ENCODE measurements at regions not wholly inside any gene's neighbourhood (a gene's known extent, or its start where the extent isn't known, plus 50 kb on each side); places are given as distances from the start of the nearest gene placed in this dataset.

GRCh38 chr5:79853028-79853427 lies 138.0 kb downstream of the MTX3 start:
- Histone ChIP-seq H3K4me1 (ENCODE audit: control insufficient read depth in 1 of 2, extremely low read depth in 1 of 2, insufficient read depth in 2 of 2, low read length in 2 of 2) (peaks cover 0 to 3% of the 10 kb centered on the region in 2 experiments), H3K9me3 (no peaks in the 10 kb centered on the region), H3K4me3 (ENCODE audit: control insufficient read depth in 1 of 2, extremely low read depth in 1 of 2, low read length in 1 of 2) (no peak overlapping the region), H3K27ac (ENCODE audit: low read length) (no peak overlapping the region), H3K27me3 (replicated peaks in 1 of 2; ENCODE audit: control insufficient read depth in 2 of 2, extremely low read depth in 1 of 2, insufficient read depth in 2 of 2, low read length in 1 of 2) (peaks cover 0 to 22% of the 10 kb centered on the region in 2 experiments), H3K36me3 (ENCODE audit: control insufficient read depth in 2 of 2, extremely low read depth in 1 of 2, insufficient read depth in 1 of 2, low read length in 1 of 2) (no peaks in the 10 kb centered on the region)
- DNase-seq (no peak), ATAC-seq (replicated peaks in 1 of 4) (no peak)
- H3K9me3 Mint-ChIP-seq = no peaks in the 10 kb centered on the region
- WGBS (ENCODE audit: insufficient coverage) = no CpG with 5 or more reads among the region's 3 CpGs
- no peak overlapping the region for H3K4me3 Mint-ChIP-seq
- H3K27me3 Mint-ChIP-seq = peaks cover 6 to 15% of the 10 kb centered on the region in 2 donors
- CTCF ChIA-PET = no interaction called here
- no peak overlapping the region for H3K27ac Mint-ChIP-seq
- POLR2A ChIA-PET = no interaction called here
- H3K4me1 Mint-ChIP-seq = peaks cover 0 to 2% (median 0%) of the 10 kb centered on the region in 3 donors
- H3K36me3 Mint-ChIP-seq = no peaks in the 10 kb centered on the region

GRCh38 chr5:79851391-79851863 lies 139.6 kb downstream of the MTX3 start:
- Histone ChIP-seq H3K27me3 (replicated peaks in 1 of 2; ENCODE audit: control insufficient read depth in 2 of 2, extremely low read depth in 1 of 2, insufficient read depth in 2 of 2, low read length in 1 of 2) (peaks cover 0 to 20% of the 10 kb centered on the region in 2 experiments), H3K4me3 (ENCODE audit: control insufficient read depth in 1 of 2, extremely low read depth in 1 of 2, low read length in 1 of 2) (no peak overlapping the region), H3K27ac (ENCODE audit: low read length) (no peak overlapping the region), H3K9me3 (no peaks in the 10 kb centered on the region), H3K4me1 (ENCODE audit: control insufficient read depth in 1 of 2, extremely low read depth in 1 of 2, insufficient read depth in 2 of 2, low read length in 2 of 2) (peaks cover 0 to 3% of the 10 kb centered on the region in 2 experiments), H3K36me3 (ENCODE audit: control insufficient read depth in 2 of 2, extremely low read depth in 1 of 2, insufficient read depth in 1 of 2, low read length in 1 of 2) (no peaks in the 10 kb centered on the region)
- ChIA-PET CTCF (interaction anchor here in 1 of 2 donors (0.6 kb wide), 1 partner anchor 20 kb away, joined by 3 read pairs; no protein-coding TSS in a partner anchor), POLR2A (no interaction called here)
- Mint-ChIP-seq H3K9me3 (no peaks in the 10 kb centered on the region), H3K27ac (no peak overlapping the region), H3K27me3 (peaks cover 6 to 21% of the 10 kb centered on the region in 2 donors), H3K4me1 (no peaks in the 10 kb centered on the region), H3K36me3 (no peaks in the 10 kb centered on the region), H3K4me3 (no peak overlapping the region)
- no peak for ATAC-seq (replicated peaks in 1 of 4)
- WGBS (ENCODE audit: insufficient coverage) = 94% methylated on average over 5 of the region's 7 CpGs
- DNase-seq = no peak

- DNase-seq (no peak), ATAC-seq (replicated peaks in 1 of 4) (no peak)
- H3K4me1 ChIP-seq (ENCODE audit: control insufficient read depth in 1 of 2, extremely low read depth in 1 of 2, insufficient read depth in 2 of 2, low read length in 2 of 2) = peaks cover 0 to 3% of the 10 kb centered on the region in 2 experiments
- POLR2A ChIA-PET = no interaction called here
- WGBS (ENCODE audit: insufficient coverage) = 83% methylated on average over 2 of the region's 5 CpGs
- Mint-ChIP-seq H3K4me1 (no peaks in the 10 kb centered on the region), H3K27ac (no peak overlapping the region), H3K27me3 (peaks cover 6 to 21% of the 10 kb centered on the region in 2 donors), H3K4me3 (no peak overlapping the region), H3K36me3 (no peaks in the 10 kb centered on the region), H3K9me3 (no peaks in the 10 kb centered on the region)
- no peak overlapping the region for H3K27ac ChIP-seq (ENCODE audit: low read length)
- no peak overlapping the region for H3K4me3 ChIP-seq (ENCODE audit: control insufficient read depth in 1 of 2, extremely low read depth in 1 of 2, low read length in 1 of 2)
- no peaks in the 10 kb centered on the region for H3K9me3 ChIP-seq
- CTCF ChIA-PET = no interaction called here
- no peaks in the 10 kb centered on the region for H3K36me3 ChIP-seq (ENCODE audit: control insufficient read depth in 2 of 2, extremely low read depth in 1 of 2, insufficient read depth in 1 of 2, low read length in 1 of 2)
- H3K27me3 ChIP-seq (replicated peaks in 1 of 2; ENCODE audit: control insufficient read depth in 2 of 2, extremely low read depth in 1 of 2, insufficient read depth in 2 of 2, low read length in 1 of 2) = peaks cover 0 to 19% of the 10 kb centered on the region in 2 experiments
Observed at GRCh38 chr5:79850941-79851340, 140.1 kb downstream of the MTX3 start.

GRCh38 chr5:79850316-79850822 lies 140.7 kb downstream of the MTX3 start:
- Mint-ChIP-seq H3K9me3 (no peaks in the 10 kb centered on the region), H3K4me3 (no peak overlapping the region), H3K27ac (no peak overlapping the region), H3K4me1 (no peaks in the 10 kb centered on the region), H3K36me3 (no peaks in the 10 kb centered on the region), H3K27me3 (peaks cover 6 to 21% of the 10 kb centered on the region in 2 donors)
- Histone ChIP-seq H3K4me1 (ENCODE audit: control insufficient read depth in 1 of 2, extremely low read depth in 1 of 2, insufficient read depth in 2 of 2, low read length in 2 of 2) (peaks cover 0 to 3% of the 10 kb centered on the region in 2 experiments), H3K27me3 (replicated peaks in 1 of 2; ENCODE audit: control insufficient read depth in 2 of 2, extremely low read depth in 1 of 2, insufficient read depth in 2 of 2, low read length in 1 of 2) (peaks cover 0 to 19% of the 10 kb centered on the region in 2 experiments), H3K36me3 (ENCODE audit: control insufficient read depth in 2 of 2, extremely low read depth in 1 of 2, insufficient read depth in 1 of 2, low read length in 1 of 2) (no peaks in the 10 kb centered on the region), H3K27ac (ENCODE audit: low read length) (no peak overlapping the region), H3K4me3 (ENCODE audit: control insufficient read depth in 1 of 2, extremely low read depth in 1 of 2, low read length in 1 of 2) (no peak overlapping the region), H3K9me3 (no peaks in the 10 kb centered on the region)
- DNase-seq = no peak
- no peak for ATAC-seq (replicated peaks in 1 of 4)
- WGBS (ENCODE audit: insufficient coverage) = 99% methylated on average over 7 of the region's 10 CpGs
- POLR2A ChIA-PET = no interaction called here
- CTCF ChIA-PET = no interaction called here

- Histone ChIP-seq H3K36me3 (ENCODE audit: control insufficient read depth in 2 of 2, extremely low read depth in 1 of 2, insufficient read depth in 1 of 2, low read length in 1 of 2) (no peaks in the 10 kb centered on the region), H3K9me3 (no peaks in the 10 kb centered on the region), H3K4me1 (ENCODE audit: control insufficient read depth in 1 of 2, extremely low read depth in 1 of 2, insufficient read depth in 2 of 2, low read length in 2 of 2) (peaks cover 0 to 3% of the 10 kb centered on the region in 2 experiments), H3K27ac (ENCODE audit: low read length) (no peak overlapping the region), H3K27me3 (replicated peaks in 1 of 2; ENCODE audit: control insufficient read depth in 2 of 2, extremely low read depth in 1 of 2, insufficient read depth in 2 of 2, low read length in 1 of 2) (peaks cover 0 to 19% of the 10 kb centered on the region in 2 experiments), H3K4me3 (ENCODE audit: control insufficient read depth in 1 of 2, extremely low read depth in 1 of 2, low read length in 1 of 2) (no peak overlapping the region)
- Mint-ChIP-seq H3K4me1 (no peaks in the 10 kb centered on the region), H3K4me3 (no peak overlapping the region), H3K27ac (no peak overlapping the region), H3K36me3 (no peaks in the 10 kb centered on the region), H3K9me3 (no peaks in the 10 kb centered on the region), H3K27me3 (peaks cover 6 to 21% of the 10 kb centered on the region in 2 donors)
- WGBS (ENCODE audit: insufficient coverage) = 93% methylated on average over 11 of the region's 16 CpGs
- POLR2A ChIA-PET = no interaction called here
- CTCF ChIA-PET = no interaction called here
- DNase-seq (no peak), ATAC-seq (replicated peaks in 1 of 4) (no peak)
Observed at GRCh38 chr5:79849486-79850315, 141.4 kb downstream of the MTX3 start.

All from T-cell (primary cell).